SK-MEL-5 (cell line): ENCODE measurements at regions not wholly inside any gene's neighbourhood (a gene's known extent, or its start where the extent isn't known, plus 50 kb on each side); places are given as distances from the start of the nearest gene placed in this dataset.
"Not testable (repeated sequence)": the region's sequence is repeated elsewhere in the genome, so short reads cannot be mapped to it uniquely, and the experiment has no call there.

Source experiments
- DNase-seq: peaks from one replicate; pipeline ENCODE4 v3.0.0-alpha.2; 2016; ENCODE audit warnings: low read depth, low spot score
- in situ Hi-C: cut with HindIII; loops from 2 replicates; pipeline ENCODE4 v1.10.0; 2016; ENCODE audit warnings: low sequenced_read_pairs, high pct_unique_total_duplicates, low pct_unique_long_range_greater_than_20kb

- DNase-seq = no peak
- in situ Hi-C loops = no loop called here
Observed at GRCh38 chr6:50899306-50899870, 80.7 kb downstream of the TFAP2B start.

- DNase-seq = no peak
- in situ Hi-C loops = no loop called here
Observed at GRCh38 chr6:50902260-50902659, 83.6 kb downstream of the TFAP2B start.

- in situ Hi-C loops = no loop called here
Observed at GRCh38 chr6:50905297-50905696, 86.6 kb downstream of the TFAP2B start.

GRCh38 chr6:50907565-50907964 is 88.9 kb downstream of the TFAP2B start:
- in situ Hi-C loops = no loop called here
- DNase-seq = no peak

More at GRCh38 chr6:50905297-50905696, 86.6 kb downstream of the TFAP2B start:
- DNase-seq = no peak

GRCh38 chr6:50913105-50913770 is 94.6 kb downstream of the TFAP2B start:
- in situ Hi-C loops = no loop called here
- DNase-seq = no peak

GRCh38 chr6:50921378-50921777 is 102.7 kb downstream of the TFAP2B start:
- DNase-seq, in situ Hi-C loops: not testable (repeated sequence)

- no peak for DNase-seq
Observed at GRCh38 chr6:50921968-50922367, 103.3 kb downstream of the TFAP2B start.

GRCh38 chr6:50922579-50923525 is 104.2 kb downstream of the TFAP2B start:
- no peak for DNase-seq
- in situ Hi-C loops = no loop called here

More at GRCh38 chr6:50921968-50922367, 103.3 kb downstream of the TFAP2B start:
- in situ Hi-C loops = no loop called here

- no peak for DNase-seq
- in situ Hi-C loops = no loop called here
Observed at GRCh38 chr6:50924758-50925157, 106.1 kb downstream of the TFAP2B start.

GRCh38 chr6:50925548-50925947 is 106.9 kb downstream of the TFAP2B start:
- in situ Hi-C loops = no loop called here
- DNase-seq = no peak

- in situ Hi-C loops = no loop called here
- DNase-seq = no peak
Observed at GRCh38 chr6:50925981-50926380, 107.3 kb downstream of the TFAP2B start.

- in situ Hi-C loops = no loop called here
- DNase-seq = no peak
Observed at GRCh38 chr6:50927800-50928199, 109.1 kb downstream of the TFAP2B start.

- in situ Hi-C loops = no loop called here
Observed at GRCh38 chr6:50929323-50929722, 110.7 kb downstream of the TFAP2B start.

GRCh38 chr6:50935442-50935841 is 116.8 kb downstream of the TFAP2B start:
- in situ Hi-C loops = no loop called here
- DNase-seq = no peak

More at GRCh38 chr6:50929323-50929722, 110.7 kb downstream of the TFAP2B start:
- no peak for DNase-seq

GRCh38 chr6:50936277-50936681 is 117.6 kb downstream of the TFAP2B start:
- DNase-seq = no peak
- in situ Hi-C loops = no loop called here

- in situ Hi-C loops = no loop called here
- DNase-seq = no peak
Observed at GRCh38 chr6:50939931-50940330, 121.3 kb downstream of the TFAP2B start.

- in situ Hi-C loops = no loop called here
Observed at GRCh38 chr6:50945789-50946188, 127.1 kb downstream of the TFAP2B start.

GRCh38 chr6:50952092-50952907 is 133.6 kb downstream of the TFAP2B start:
- in situ Hi-C loops = no loop called here

More at GRCh38 chr6:50945789-50946188, 127.1 kb downstream of the TFAP2B start:
- no peak for DNase-seq

More at GRCh38 chr6:50952092-50952907, 133.6 kb downstream of the TFAP2B start:
- DNase-seq = no peak
